Esophagus muscularis mucosa (tissue), 4 donors: ENCODE measurements at regions not wholly inside any gene's neighbourhood (a gene's known extent, or its start where the extent isn't known, plus 50 kb on each side); places are given as distances from the start of the nearest gene placed in this dataset.

Source experiments
- CTCF ChIP-seq, 3 experiments: fragments of 200-600 bp in 2 of 3; fragments of 450-650 bp in 1 of 3; sonication (generic) in 2 of 3; IDR thresholded peaks; one replicate each; pipeline ENCODE4 v1.5.1; 2017 to 2019; ENCODE audit warnings: antibody characterized with exemption in 3 of 3, mild to moderate bottlenecking in 2 of 3, moderate library complexity in 1 of 3
- EP300 ChIP-seq: sonication (generic); formaldehyde crosslinking; IDR thresholded peaks from one replicate; pipeline ENCODE4 v1.6.1; 2017; ENCODE audit warnings: antibody characterized with exemption
- POLR2A ChIP-seq: fragments of 450-650 bp; IDR thresholded peaks from one replicate; pipeline ENCODE4 v1.6.1; 2017; ENCODE audit warnings: antibody characterized with exemption, moderate library complexity, mild to moderate bottlenecking, low read depth

GRCh38 chr2:60116161-60116875, 437.1 kb downstream of the BCL11A start:
- TF ChIP-seq CTCF (IDR thresholded peaks at IDR 0.05) (no peak), POLR2A (no peak), EP300 (no peak)
